CD14-positive monocyte (primary cell): ENCODE measurements at regions not wholly inside any gene's neighbourhood (a gene's known extent, or its start where the extent isn't known, plus 50 kb on each side); places are given as distances from the start of the nearest gene placed in this dataset.

ENCODE experiments used
- DNase-seq, 3 donors: peaks; one replicate each; pipeline ENCODE4 v3.0.0-alpha.2; 2011 to 2022
- H2AFZ ChIP-seq: 2 replicates; pipeline ENCODE4 v1.6.0; 2012; ENCODE audit warnings: mild to moderate bottlenecking, low read depth, low read length, inconsistent platforms; ENCODE audit not compliant: insufficient read depth, poor library complexity, severe bottlenecking
- H3K27ac ChIP-seq, 2 donors: 1 replicate in 1 of 2; 2 replicates in 1 of 2; pipeline ENCODE4 v1.5.1; 2012 to 2013; ENCODE audit warnings: low read length in 2 of 2, control low read depth in 1 of 2, inconsistent platforms in 1 of 2, low read depth in 1 of 2, mild to moderate bottlenecking in 1 of 2
- H3K27me3 ChIP-seq, 2 donors: one replicate each; pipeline versions ENCODE4 v1.6.0 to v1.6.1; 2011 to 2013; ENCODE audit warnings: low read length in 2 of 2; ENCODE audit not compliant: control insufficient read depth in 2 of 2, insufficient read depth in 2 of 2
- H3K36me3 ChIP-seq, 2 donors: replicated peaks in 1 of 2; 1 replicate in 1 of 2; 2 replicates in 1 of 2; pipeline versions ENCODE4 v1.5.1 to v1.6.1; 2012 to 2013; ENCODE audit warnings: low read length in 2 of 2, control low read depth in 1 of 2, inconsistent platforms in 1 of 2, mild to moderate bottlenecking in 1 of 2; ENCODE audit not compliant: insufficient read depth in 2 of 2, control insufficient read depth in 1 of 2
- H3K4me1 ChIP-seq, 2 donors: 1 replicate in 1 of 2; 2 replicates in 1 of 2; pipeline versions ENCODE4 v1.5.1 to v1.6.1; 2012 to 2013; ENCODE audit warnings: low read length in 2 of 2, control low read depth in 1 of 2, inconsistent platforms in 1 of 2, mild to moderate bottlenecking in 1 of 2, moderate library complexity in 1 of 2; ENCODE audit not compliant: insufficient read depth in 2 of 2, control insufficient read depth in 1 of 2
- H3K4me2 ChIP-seq: replicated peaks from 2 replicates; pipeline ENCODE3; 2012; ENCODE audit warnings: low read length, moderate library complexity, mild to moderate bottlenecking; ENCODE audit not compliant: poor library complexity, severe bottlenecking; ENCODE audit errors: extremely low read depth
- H3K4me3 ChIP-seq, 3 experiments: fragments of 200-600 bp in 1 of 3; sonication (generic) in 1 of 3; replicated peaks in 1 of 3; 1 replicate in 2 of 3; 2 replicates in 1 of 3; pipeline ENCODE4 v1.5.1; 2011 to 2013; ENCODE audit warnings: low read length in 3 of 3, mild to moderate bottlenecking in 3 of 3, control low read depth in 2 of 3, low read depth in 2 of 3, inconsistent platforms in 1 of 3, moderate library complexity in 1 of 3
- H3K79me2 ChIP-seq: 2 replicates; pipeline ENCODE4 v1.6.0; 2012; ENCODE audit warnings: mild to moderate bottlenecking, control low read depth, inconsistent platforms, low read length, moderate library complexity; ENCODE audit not compliant: insufficient read depth
- H3K9ac ChIP-seq: 2 replicates; pipeline ENCODE4 v1.6.0; 2017; ENCODE audit warnings: low read length, mild to moderate bottlenecking; ENCODE audit not compliant: insufficient read depth, poor library complexity, severe bottlenecking
- H3K9me3 ChIP-seq, 2 donors: replicated peaks in 1 of 2; 1 replicate in 1 of 2; 2 replicates in 1 of 2; pipeline versions ENCODE4 v1.5.1 to v1.6.1; 2012 to 2013; ENCODE audit warnings: low read length in 2 of 2, control low read depth in 1 of 2; ENCODE audit not compliant: control insufficient read depth in 1 of 2, insufficient read depth in 1 of 2
- H4K20me1 ChIP-seq: 2 replicates; pipeline ENCODE4 v1.6.0; 2012; ENCODE audit warnings: mild to moderate bottlenecking, low read length, control low read depth, moderate library complexity; ENCODE audit not compliant: insufficient read depth
- H3K27ac Mint-ChIP-seq, 7 donors: one replicate each; pipeline ENCODE4 v1.8.0; 2020; ENCODE audit warnings: mild to moderate bottlenecking in 7 of 7, mixed read lengths in 7 of 7, moderate library complexity in 6 of 7, inconsistent platforms in 2 of 7
- H3K27me3 Mint-ChIP-seq, 3 donors: one replicate each; pipeline ENCODE4 v1.8.0; 2021 to 2022; ENCODE audit warnings: low read depth in 3 of 3, mild to moderate bottlenecking in 3 of 3, mixed read lengths in 3 of 3, moderate library complexity in 3 of 3, inconsistent platforms in 1 of 3
- H3K36me3 Mint-ChIP-seq, 2 donors: one replicate each; pipeline ENCODE4 v1.8.0; 2020; ENCODE audit warnings: mixed read lengths in 2 of 2, inconsistent platforms in 1 of 2, mild to moderate bottlenecking in 1 of 2
- H3K4me1 Mint-ChIP-seq: one replicate; pipeline ENCODE4 v1.8.0; 2020; ENCODE audit warnings: mild to moderate bottlenecking, mixed read lengths
- H3K4me3 Mint-ChIP-seq, 2 donors: one replicate each; pipeline ENCODE4 v1.8.0; 2020; ENCODE audit warnings: mild to moderate bottlenecking in 2 of 2, mixed read lengths in 2 of 2, moderate library complexity in 1 of 2
- H3K9me3 Mint-ChIP-seq, 7 donors: one replicate each; pipeline ENCODE4 v1.8.0; 2020 to 2022; ENCODE audit warnings: mixed read lengths in 7 of 7, mild to moderate bottlenecking in 6 of 7, moderate library complexity in 6 of 7, inconsistent platforms in 2 of 7
- WGBS: methylation state at CpG from one replicate; pipeline ENCODE4 v1.1.5; 2013; ENCODE audit warnings: missing lambda C conversion rate; ENCODE audit not compliant: insufficient coverage; 5-methylcytosine and 5-hydroxymethylcytosine counted together
- intact Hi-C, 2 donors: fragments of 100-400 bp; cut with micrococcal nuclease; formaldehyde crosslinking; loops; one replicate each; pipeline versions ENCODE4 v1.15.0 to v1.15.1; 2023
- TF ChIP-seq, protein P1 (sequence below): fragments of 200-600 bp; IDR thresholded peaks from one replicate; pipeline ENCODE4 v1.8.0; 2022; ENCODE audit warnings: antibody characterized with exemption, mild to moderate bottlenecking

DNA sequence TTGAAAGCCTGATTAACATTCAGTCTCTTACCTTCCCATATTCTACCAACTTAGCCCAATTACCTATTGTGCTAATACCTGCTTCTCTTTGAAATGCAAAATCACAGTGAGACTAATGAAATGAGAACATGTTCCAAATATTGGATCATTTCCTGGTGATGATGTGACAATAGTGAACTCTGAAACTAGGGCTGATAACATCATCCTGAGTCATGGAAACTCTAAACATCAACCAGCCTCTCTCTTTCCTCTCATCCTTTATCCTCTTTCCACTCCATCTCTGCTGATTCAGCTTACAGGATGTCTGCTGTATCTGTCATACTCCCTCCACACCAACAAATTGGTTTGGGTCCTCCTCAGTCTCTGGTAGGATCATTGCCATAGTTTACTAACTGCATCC, 98.8 kb upstream of the NCKAP5 start:
- H3K27ac Mint-ChIP-seq, result no peak overlapping the region
- TF ChIP-seq, protein P1, sequence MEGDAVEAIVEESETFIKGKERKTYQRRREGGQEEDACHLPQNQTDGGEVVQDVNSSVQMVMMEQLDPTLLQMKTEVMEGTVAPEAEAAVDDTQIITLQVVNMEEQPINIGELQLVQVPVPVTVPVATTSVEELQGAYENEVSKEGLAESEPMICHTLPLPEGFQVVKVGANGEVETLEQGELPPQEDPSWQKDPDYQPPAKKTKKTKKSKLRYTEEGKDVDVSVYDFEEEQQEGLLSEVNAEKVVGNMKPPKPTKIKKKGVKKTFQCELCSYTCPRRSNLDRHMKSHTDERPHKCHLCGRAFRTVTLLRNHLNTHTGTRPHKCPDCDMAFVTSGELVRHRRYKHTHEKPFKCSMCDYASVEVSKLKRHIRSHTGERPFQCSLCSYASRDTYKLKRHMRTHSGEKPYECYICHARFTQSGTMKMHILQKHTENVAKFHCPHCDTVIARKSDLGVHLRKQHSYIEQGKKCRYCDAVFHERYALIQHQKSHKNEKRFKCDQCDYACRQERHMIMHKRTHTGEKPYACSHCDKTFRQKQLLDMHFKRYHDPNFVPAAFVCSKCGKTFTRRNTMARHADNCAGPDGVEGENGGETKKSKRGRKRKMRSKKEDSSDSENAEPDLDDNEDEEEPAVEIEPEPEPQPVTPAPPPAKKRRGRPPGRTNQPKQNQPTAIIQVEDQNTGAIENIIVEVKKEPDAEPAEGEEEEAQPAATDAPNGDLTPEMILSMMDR, result no peak
- Histone ChIP-seq H3K9me3 (no peaks in the 10 kb centered on the region), H3K9ac (no peak overlapping the region), H3K4me2 (no peak overlapping the region), H3K36me3 (no peaks in the 10 kb centered on the region), H3K27ac (no peak overlapping the region), H4K20me1 (no peaks in the 10 kb centered on the region), H3K4me3 (no peak overlapping the region), H2AFZ (no peak overlapping the region), H3K27me3 (no peaks in the 10 kb centered on the region), H3K4me1 (no peaks in the 10 kb centered on the region), H3K79me2 (no peaks in the 10 kb centered on the region)
- no peaks in the 10 kb centered on the region for H3K27me3 Mint-ChIP-seq
- H3K4me1 Mint-ChIP-seq, result no peaks in the 10 kb centered on the region
- DNase-seq, result no peak
- H3K4me3 Mint-ChIP-seq, result no peak overlapping the region
- peaks cover 2 to 11% (median 5%) of the 10 kb centered on the region in 7 donors for H3K9me3 Mint-ChIP-seq
- no peaks in the 10 kb centered on the region for H3K36me3 Mint-ChIP-seq
- intact Hi-C loops, result no loop called here

DNA sequence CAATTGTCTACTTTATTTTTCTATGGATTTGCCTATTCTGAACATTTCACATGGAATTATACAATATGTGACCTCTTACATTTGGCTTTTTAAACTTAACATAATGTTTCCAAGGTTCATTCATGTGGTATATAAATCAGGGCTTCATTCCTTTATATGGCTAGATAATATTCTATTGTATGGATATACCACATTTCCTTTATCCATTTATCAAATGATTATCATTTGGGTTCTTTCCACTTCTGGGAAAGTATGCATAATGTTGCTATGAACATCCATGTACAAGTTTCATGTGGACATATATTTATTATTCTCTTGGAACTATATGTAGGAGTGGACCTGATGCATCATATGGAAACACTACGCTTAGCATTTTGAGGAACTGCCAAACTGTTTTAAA, 99.7 kb upstream of the NCKAP5 start:
- Mint-ChIP-seq H3K4me1 (no peaks in the 10 kb centered on the region), H3K36me3 (no peaks in the 10 kb centered on the region), H3K27me3 (no peaks in the 10 kb centered on the region), H3K4me3 (no peak overlapping the region), H3K27ac (no peak overlapping the region), H3K9me3 (peaks cover 2 to 11% (median 5%) of the 10 kb centered on the region in 7 donors)
- H3K79me2 ChIP-seq, result no peaks in the 10 kb centered on the region
- H3K9ac ChIP-seq, result no peak overlapping the region
- no peaks in the 10 kb centered on the region for H3K4me1 ChIP-seq
- WGBS, result no CpG with 5 or more reads among the region's 1 CpG
- intact Hi-C loops, result no loop called here
- no peaks in the 10 kb centered on the region for H3K36me3 ChIP-seq
- no peak overlapping the region for H3K27ac ChIP-seq
- no peak for DNase-seq
- no peak overlapping the region for H2AFZ ChIP-seq
- H3K27me3 ChIP-seq, result no peaks in the 10 kb centered on the region
- H3K4me3 ChIP-seq, result no peak overlapping the region
- H4K20me1 ChIP-seq, result no peaks in the 10 kb centered on the region
- no peaks in the 10 kb centered on the region for H3K9me3 ChIP-seq
- TF ChIP-seq, protein P1, result no peak
- no peak overlapping the region for H3K4me2 ChIP-seq
